Activated CD8-positive, alpha-beta T cell treated with anti-CD3 and anti-CD28 coated beads, Interleukin-2, amount 10 ng/mL, durations not matched to agents 7 days and 5 days (primary cell): ENCODE measurements at regions not wholly inside any gene's neighbourhood (a gene's known extent, or its start where the extent isn't known, plus 50 kb on each side); places are given as distances from the start of the nearest gene placed in this dataset.
A peak's percentile ranks its signal among the peaks of the same experiment; 100 is the strongest.

Source experiments
- ATAC-seq: fragments of 150-1000 bp; cut with Tn5 transposase; one replicate; pipeline ENCODE4 v1.10.0; 2021; ENCODE audit warnings: moderate library complexity
- CTCF ChIA-PET: fragments of 350-600 bp; sonication (Branson Sonifier 250); formaldehyde crosslinking; loops from one replicate; lab custom pipeline; 2021; ENCODE audit warnings: antibody characterized with exemption; lab: Charles Lee
- POLR2A ChIA-PET: fragments of 350-600 bp; sonication (Branson Sonifier 250); formaldehyde crosslinking; loops from one replicate; lab custom pipeline; 2021; ENCODE audit warnings: antibody characterized with exemption; lab: Charles Lee
- DNase-seq: peaks from one replicate; pipeline ENCODE4 v3.0.0-alpha.2; 2020
- H3K27ac Mint-ChIP-seq: one replicate; pipeline ENCODE4 v1.8.0; 2021; ENCODE audit warnings: mild to moderate bottlenecking, mixed read lengths
- H3K27me3 Mint-ChIP-seq: one replicate; pipeline ENCODE4 v1.8.0; 2021; ENCODE audit warnings: low read depth, mixed read lengths
- H3K36me3 Mint-ChIP-seq: one replicate; pipeline ENCODE4 v1.8.0; 2021; ENCODE audit warnings: low read depth, mixed read lengths
- H3K4me1 Mint-ChIP-seq: one replicate; pipeline ENCODE4 v1.8.0; 2021; ENCODE audit warnings: low read depth, mixed read lengths
- H3K4me3 Mint-ChIP-seq: one replicate; pipeline ENCODE4 v1.8.0; 2021; ENCODE audit warnings: mild to moderate bottlenecking, mixed read lengths
- H3K9me3 Mint-ChIP-seq: one replicate; pipeline ENCODE4 v1.8.0; 2022; ENCODE audit warnings: mixed read lengths; ENCODE audit not compliant: insufficient read depth

DNA sequence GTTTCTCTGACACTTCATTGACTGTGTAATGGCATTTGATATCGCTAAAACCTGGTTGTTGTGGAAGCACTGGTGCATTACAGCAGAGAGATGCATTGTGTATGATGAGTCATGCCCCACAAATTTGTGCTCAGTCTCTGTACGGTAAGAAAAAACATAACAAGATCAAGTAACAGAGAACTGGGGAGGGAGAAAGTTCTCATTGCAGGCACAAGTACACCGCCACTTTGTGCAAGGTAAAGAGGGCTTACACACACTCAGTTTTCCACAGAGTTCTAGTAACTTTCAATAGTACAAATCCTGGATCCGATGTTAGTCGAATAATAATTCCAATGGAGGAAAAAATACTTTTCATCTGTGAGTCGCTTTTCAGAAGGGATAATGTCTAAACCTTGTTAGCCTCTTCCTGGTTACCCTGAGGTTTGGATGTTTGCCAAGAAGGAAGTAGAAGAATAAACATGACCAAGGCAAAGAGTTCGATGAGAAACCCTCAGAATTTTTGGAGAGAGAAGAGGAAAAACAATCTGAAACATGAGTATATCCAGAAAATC, 512.5 kb upstream of the SLIT2 start:
- Mint-ChIP-seq H3K27me3 (no peaks in the 10 kb centered on the region), H3K4me1 (no peaks in the 10 kb centered on the region), H3K36me3 (no peaks in the 10 kb centered on the region), H3K27ac (no peak overlapping the region), H3K9me3 (peaks cover 8% of the 10 kb centered on the region), H3K4me3 (no peak overlapping the region)
- ChIA-PET POLR2A (no interaction called here), CTCF (no interaction called here)
- DNase-seq (no peak), ATAC-seq (no peak)

DNA sequence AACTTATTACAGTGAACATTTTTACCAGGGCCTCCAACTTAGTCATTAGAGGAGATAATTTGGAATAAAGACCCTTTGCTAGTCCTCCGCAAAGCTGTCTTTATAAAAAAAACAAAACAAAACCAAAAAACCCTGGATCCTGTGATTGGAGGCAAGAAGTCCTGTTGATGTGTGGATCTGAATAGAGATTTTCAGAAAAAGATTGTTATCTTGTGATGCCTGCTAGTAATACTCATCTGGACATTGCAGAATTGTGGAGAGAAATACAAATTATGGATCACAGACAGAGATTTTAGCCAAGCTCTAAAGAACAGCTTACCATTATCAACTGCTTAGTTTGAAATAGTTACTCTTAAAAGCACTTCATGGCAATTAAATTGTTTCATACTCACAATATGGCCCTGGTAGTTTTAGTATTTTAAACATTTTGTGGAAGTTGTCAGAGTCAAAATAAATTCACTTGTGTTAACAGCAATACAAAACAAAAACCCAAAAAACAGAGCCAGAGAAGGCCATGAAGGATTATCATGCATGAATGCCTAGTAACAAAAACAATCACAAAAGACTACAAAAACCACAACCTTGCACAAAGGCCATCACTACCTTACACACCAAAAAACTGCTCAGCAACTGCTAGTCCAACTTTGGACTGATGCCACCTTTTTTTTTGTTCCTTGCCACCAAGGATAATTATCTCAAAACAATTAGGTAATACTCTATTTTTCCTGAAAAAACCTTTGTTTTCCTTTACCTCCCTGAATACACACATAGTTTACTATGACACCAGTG, 514.5 kb upstream of the SLIT2 start:
- Mint-ChIP-seq H3K9me3 (peaks cover 8% of the 10 kb centered on the region), H3K4me1 (no peaks in the 10 kb centered on the region), H3K36me3 (no peaks in the 10 kb centered on the region), H3K4me3 (no peak overlapping the region), H3K27me3 (no peaks in the 10 kb centered on the region), H3K27ac (no peak overlapping the region)
- POLR2A ChIA-PET, result no interaction called here
- CTCF ChIA-PET, result no interaction called here
- DNase-seq (no peak), ATAC-seq (no peak)

DNA sequence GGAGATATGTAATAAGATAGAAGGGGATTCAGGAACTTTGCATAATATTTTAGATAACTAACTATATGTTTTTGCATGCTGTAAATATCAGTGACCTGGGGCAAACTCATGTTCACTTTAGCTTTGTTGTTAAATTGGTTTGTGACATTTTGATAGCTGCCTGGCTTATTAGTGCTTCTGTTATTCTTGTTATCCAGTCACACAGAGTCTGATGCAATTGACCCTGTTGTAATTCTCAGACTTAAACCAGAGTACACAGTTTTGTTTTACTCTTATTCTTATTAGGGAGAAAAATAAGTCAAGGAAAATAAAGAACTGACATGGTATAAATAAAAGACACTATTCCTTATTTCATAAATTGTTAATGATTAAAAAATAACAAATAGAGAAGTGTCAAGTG, 516.7 kb upstream of the SLIT2 start:
- H3K4me1 Mint-ChIP-seq, result peaks cover 5% of the 10 kb centered on the region
- no peaks in the 10 kb centered on the region for H3K27me3 Mint-ChIP-seq

DNA sequence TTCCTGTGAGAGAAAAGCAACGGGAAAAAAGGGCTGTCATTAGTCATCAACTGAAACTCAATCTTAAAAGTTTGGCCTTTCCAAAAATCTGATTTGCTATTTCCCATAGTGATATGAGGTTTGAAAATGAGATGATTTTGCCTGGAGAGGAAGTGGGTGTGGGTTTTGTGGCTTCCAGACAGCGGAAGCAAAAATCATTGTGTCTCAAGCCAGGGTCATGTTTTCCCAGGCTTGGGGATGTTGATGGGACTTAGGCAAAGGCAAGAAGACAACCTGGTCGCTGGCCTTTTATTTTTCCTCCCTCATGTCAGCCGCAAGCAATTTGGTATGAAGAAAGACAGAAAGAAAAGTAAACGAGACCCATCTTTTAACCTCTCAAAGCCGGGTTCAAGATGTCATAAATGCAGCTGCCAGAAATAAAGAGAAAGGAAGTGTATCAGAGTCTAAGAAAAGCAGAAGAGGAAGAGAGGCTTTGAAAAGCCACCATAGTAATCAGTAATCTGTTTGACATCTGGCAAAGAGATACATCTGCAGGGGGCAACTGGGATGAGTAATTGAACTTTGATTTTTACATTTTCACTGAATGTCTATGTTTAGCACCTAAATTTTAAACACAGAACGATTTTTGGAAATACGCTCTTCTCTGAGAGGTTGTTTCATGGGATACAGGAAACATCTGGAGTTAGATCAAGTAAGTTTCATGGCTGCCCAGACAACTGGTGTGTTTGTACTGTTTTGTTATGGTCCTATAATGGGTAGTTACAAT, 521.6 kb upstream of the SLIT2 start:
- Mint-ChIP-seq H3K27ac (no peak overlapping the region), H3K4me1 (peaks cover 11% of the 10 kb centered on the region), H3K4me3 (no peak overlapping the region), H3K27me3 (no peaks in the 10 kb centered on the region), H3K36me3 (no peaks in the 10 kb centered on the region), H3K9me3 (peaks cover 3% of the 10 kb centered on the region)
- no peak for ATAC-seq
- POLR2A ChIA-PET, result no interaction called here
- CTCF ChIA-PET, result no interaction called here
- peak; percentile 23 for DNase-seq

More for the DNA sequence above, 516.7 kb upstream of the SLIT2 start:
- DNase-seq (no peak), ATAC-seq (no peak)
- peaks cover 7% of the 10 kb centered on the region for H3K9me3 Mint-ChIP-seq
- ChIA-PET POLR2A (no interaction called here), CTCF (no interaction called here)
- no peaks in the 10 kb centered on the region for H3K36me3 Mint-ChIP-seq
- no peak overlapping the region for H3K4me3 Mint-ChIP-seq
- H3K27ac Mint-ChIP-seq, result no peak overlapping the region

DNA sequence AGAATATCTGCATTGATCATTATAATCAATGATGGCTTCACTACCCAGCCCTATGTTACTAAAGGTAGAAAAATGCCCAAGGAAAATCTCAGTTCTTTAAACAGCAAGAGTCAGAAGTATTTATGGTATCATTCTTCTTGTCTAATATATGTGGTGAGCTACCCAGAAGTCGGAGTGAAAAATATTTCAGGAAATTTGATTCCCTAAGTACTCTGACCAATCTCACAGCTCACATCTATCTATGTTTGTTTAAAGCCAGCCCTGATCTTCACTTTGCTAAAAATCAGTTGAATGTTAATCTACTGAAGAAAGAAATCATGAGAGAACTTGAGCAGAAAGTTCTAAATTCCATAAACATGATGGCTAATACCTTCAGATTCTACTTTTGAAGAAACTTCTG, 522.9 kb upstream of the SLIT2 start:
- no peak for DNase-seq
- POLR2A ChIA-PET, result no interaction called here
- peaks cover 3% of the 10 kb centered on the region for H3K9me3 Mint-ChIP-seq
- no peaks in the 10 kb centered on the region for H3K36me3 Mint-ChIP-seq
- H3K4me3 Mint-ChIP-seq, result no peak overlapping the region
- no peak overlapping the region for H3K27ac Mint-ChIP-seq
- peaks cover 11% of the 10 kb centered on the region for H3K4me1 Mint-ChIP-seq
- H3K27me3 Mint-ChIP-seq, result no peaks in the 10 kb centered on the region
- CTCF ChIA-PET, result no interaction called here
- ATAC-seq, result no peak

DNA sequence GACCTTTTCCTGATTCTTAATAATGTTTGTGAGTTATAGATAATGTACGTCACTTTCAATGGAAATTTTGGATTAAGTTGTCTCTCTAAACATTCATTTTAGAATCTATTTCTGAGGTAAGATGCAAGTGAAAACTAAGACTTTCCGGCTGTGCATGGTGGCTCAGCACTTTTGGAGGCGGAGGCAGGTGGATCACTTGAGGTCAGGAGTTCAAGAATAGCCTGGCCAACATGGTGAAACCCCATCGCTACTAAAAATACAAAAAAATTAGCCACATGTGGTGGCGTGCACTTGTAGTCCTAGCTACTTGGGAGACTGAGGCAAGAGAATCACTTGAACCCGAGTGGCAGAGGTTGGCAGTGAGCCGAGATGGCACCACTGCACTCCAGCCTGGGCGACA, 524.6 kb upstream of the SLIT2 start:
- Mint-ChIP-seq H3K4me3 (no peak overlapping the region), H3K4me1 (peaks cover 11% of the 10 kb centered on the region), H3K27me3 (no peaks in the 10 kb centered on the region), H3K9me3 (peaks cover 3% of the 10 kb centered on the region), H3K36me3 (no peaks in the 10 kb centered on the region), H3K27ac (no peak overlapping the region)
- ChIA-PET CTCF (no interaction called here), POLR2A (no interaction called here)
- DNase-seq (no peak), ATAC-seq (no peak)

DNA sequence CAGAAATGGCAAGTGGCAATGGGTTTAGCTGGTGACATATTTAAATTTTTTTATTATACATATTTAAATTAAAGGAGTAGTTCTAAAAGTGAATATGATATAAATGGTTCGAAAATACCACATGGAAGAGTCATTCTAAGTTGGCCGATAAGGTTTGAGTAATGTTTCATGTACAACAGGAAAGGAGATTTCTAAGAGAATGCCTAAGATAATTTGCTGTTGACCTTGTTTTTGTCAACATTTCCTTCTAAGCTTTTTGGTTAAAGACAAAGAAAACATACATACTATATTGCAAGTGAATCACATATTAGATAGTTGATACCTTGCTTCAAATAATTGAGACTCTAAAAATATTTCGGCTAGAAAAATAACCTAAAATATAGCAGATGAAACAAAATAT, 526.6 kb upstream of the SLIT2 start:
- no peak overlapping the region for H3K27ac Mint-ChIP-seq
- peaks cover 7% of the 10 kb centered on the region for H3K4me1 Mint-ChIP-seq
- H3K36me3 Mint-ChIP-seq, result no peaks in the 10 kb centered on the region
- no peak for DNase-seq
- H3K4me3 Mint-ChIP-seq, result no peak overlapping the region
- ChIA-PET CTCF (no interaction called here), POLR2A (no interaction called here)
- peaks cover 3% of the 10 kb centered on the region for H3K9me3 Mint-ChIP-seq
- H3K27me3 Mint-ChIP-seq, result no peaks in the 10 kb centered on the region
- ATAC-seq, result no peak

GRCh38 chr4:19722404-19722803, 529.3 kb upstream of the SLIT2 start:
- ATAC-seq (no peak), DNase-seq (no peak)
- Mint-ChIP-seq H3K27ac (no peak overlapping the region), H3K4me1 (no peaks in the 10 kb centered on the region), H3K4me3 (no peak overlapping the region), H3K27me3 (no peaks in the 10 kb centered on the region), H3K9me3 (no peaks in the 10 kb centered on the region), H3K36me3 (no peaks in the 10 kb centered on the region)
- POLR2A ChIA-PET, result no interaction called here
- CTCF ChIA-PET, result no interaction called here

- Mint-ChIP-seq H3K27me3 (no peaks in the 10 kb centered on the region), H3K27ac (no peak overlapping the region), H3K4me3 (no peak overlapping the region), H3K9me3 (no peaks in the 10 kb centered on the region), H3K4me1 (no peaks in the 10 kb centered on the region), H3K36me3 (no peaks in the 10 kb centered on the region)
- ChIA-PET CTCF (no interaction called here), POLR2A (no interaction called here)
- DNase-seq (no peak), ATAC-seq (no peak)
Observed at GRCh38 chr4:19721587-19721986, 530.1 kb upstream of the SLIT2 start.

DNA sequence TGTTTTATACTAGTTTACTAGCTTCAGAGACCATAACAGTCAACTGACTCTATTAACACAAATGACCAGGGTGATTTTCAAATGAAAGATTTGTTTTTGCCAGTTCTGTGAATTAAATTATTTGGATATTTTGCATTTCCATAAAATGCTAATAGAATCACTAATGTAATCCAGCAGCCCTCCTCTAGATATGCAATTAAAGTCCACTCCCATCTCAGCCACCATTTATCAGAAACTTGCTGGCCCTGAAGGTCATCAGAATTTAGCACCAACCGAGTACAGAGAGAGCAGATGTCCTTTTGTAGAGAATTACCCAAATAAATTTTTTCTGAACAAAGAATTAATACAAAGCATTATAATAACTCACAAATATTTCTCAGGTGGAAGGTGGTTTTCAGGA, 531.1 kb upstream of the SLIT2 start:
- no peak for ATAC-seq
- ChIA-PET POLR2A (no interaction called here), CTCF (no interaction called here)
- H3K27me3 Mint-ChIP-seq, result no peaks in the 10 kb centered on the region
- no peaks in the 10 kb centered on the region for H3K36me3 Mint-ChIP-seq
- H3K27ac Mint-ChIP-seq, result no peak overlapping the region
- no peak for DNase-seq
- no peak overlapping the region for H3K4me3 Mint-ChIP-seq
- no peaks in the 10 kb centered on the region for H3K9me3 Mint-ChIP-seq
- H3K4me1 Mint-ChIP-seq, result no peaks in the 10 kb centered on the region

GRCh38 chr4:19720190-19720589, 531.5 kb upstream of the SLIT2 start:
- ATAC-seq (no peak), DNase-seq (no peak)
- H3K4me3 Mint-ChIP-seq, result no peak overlapping the region
- H3K4me1 Mint-ChIP-seq, result no peaks in the 10 kb centered on the region
- no peaks in the 10 kb centered on the region for H3K36me3 Mint-ChIP-seq
- H3K27me3 Mint-ChIP-seq, result no peaks in the 10 kb centered on the region
- ChIA-PET POLR2A (no interaction called here), CTCF (no interaction called here)
- H3K9me3 Mint-ChIP-seq, result no peaks in the 10 kb centered on the region
- no peak overlapping the region for H3K27ac Mint-ChIP-seq

DNA sequence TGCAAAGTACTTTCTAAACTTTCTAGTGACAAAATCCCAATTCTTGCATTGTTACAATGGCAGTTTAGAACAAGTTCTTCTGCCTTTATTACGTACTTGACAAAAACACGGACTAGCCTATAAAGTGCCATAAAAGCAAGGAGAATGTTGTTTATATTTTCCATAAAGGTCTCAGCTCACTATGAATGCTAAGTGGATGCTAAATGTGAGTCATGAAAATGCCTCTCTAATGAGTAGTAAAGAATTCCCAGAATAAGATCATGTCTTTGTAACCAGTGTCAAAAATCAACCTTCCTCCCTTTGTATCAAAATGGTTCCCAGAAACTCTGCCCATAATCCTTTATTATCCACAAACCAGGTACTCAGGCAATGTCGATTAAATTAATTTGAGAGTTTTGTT, 539.8 kb upstream of the SLIT2 start:
- no peak overlapping the region for H3K4me3 Mint-ChIP-seq
- ATAC-seq, result no peak
- POLR2A ChIA-PET, result no interaction called here

More for the DNA sequence above, 539.8 kb upstream of the SLIT2 start:
- H3K4me1 Mint-ChIP-seq, result no peaks in the 10 kb centered on the region
- H3K36me3 Mint-ChIP-seq, result no peaks in the 10 kb centered on the region
- DNase-seq, result no peak
- CTCF ChIA-PET, result no interaction called here
- H3K9me3 Mint-ChIP-seq, result peaks cover 10% of the 10 kb centered on the region
- H3K27me3 Mint-ChIP-seq, result no peaks in the 10 kb centered on the region
- H3K27ac Mint-ChIP-seq, result no peak overlapping the region
